ENCODE measurements at regions not wholly inside any gene's neighbourhood (a gene's known extent, or its start where the extent isn't known, plus 50 kb on each side); places are given as distances from the start of the nearest gene placed in this dataset.

DNA sequence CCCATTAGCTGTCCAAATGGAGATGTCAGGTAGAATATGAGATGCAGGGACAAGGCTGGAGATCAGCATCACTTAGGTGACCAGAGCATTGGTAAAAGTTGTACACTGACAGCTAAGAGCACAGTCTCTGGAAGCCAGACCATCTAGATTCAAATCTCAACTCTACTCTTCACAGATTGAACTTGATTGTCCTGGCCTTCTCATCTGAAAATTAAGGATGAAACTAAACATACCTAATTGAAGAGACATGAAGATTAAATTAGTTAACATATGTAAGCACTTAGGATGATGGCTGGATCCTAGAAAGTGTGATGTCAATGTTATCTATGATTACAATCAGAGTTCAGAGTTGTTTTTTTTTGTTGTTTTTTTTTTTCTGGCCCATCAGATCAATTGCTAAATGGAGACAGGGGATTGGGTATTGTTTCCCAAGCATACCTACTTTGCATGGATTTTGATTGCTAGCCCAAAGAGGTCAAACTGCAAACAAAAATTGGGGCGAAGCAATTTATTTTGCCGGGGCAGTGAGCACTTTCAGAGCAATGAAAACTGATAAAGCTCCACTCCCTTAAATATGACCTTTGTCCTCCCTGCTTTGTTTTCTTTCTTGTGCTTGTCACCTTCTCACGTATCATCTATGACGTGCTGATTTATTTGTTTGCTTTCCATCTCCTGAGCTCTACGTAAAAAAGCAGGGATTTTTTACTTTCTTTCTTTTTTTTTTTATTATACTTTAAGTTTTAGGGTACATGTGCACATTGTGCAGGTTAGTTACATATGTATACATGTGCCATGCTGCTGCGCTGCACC, 217.6 kb upstream of the CPHXL start:
- WGBS, 2 donors = 70 to 78% methylated on average over 6 of the region's 6 CpGs
- no peak for DNase-seq (ENCODE audit: low spot score in 2 of 2)
- intact Hi-C loops (cut with DNase I; ENCODE audit: low total_unique reads) = no loop called here
- no peak for TF ChIP-seq POLR2A (IDR thresholded peaks at IDR 0.05)
- TF ChIP-seq, protein P1, sequence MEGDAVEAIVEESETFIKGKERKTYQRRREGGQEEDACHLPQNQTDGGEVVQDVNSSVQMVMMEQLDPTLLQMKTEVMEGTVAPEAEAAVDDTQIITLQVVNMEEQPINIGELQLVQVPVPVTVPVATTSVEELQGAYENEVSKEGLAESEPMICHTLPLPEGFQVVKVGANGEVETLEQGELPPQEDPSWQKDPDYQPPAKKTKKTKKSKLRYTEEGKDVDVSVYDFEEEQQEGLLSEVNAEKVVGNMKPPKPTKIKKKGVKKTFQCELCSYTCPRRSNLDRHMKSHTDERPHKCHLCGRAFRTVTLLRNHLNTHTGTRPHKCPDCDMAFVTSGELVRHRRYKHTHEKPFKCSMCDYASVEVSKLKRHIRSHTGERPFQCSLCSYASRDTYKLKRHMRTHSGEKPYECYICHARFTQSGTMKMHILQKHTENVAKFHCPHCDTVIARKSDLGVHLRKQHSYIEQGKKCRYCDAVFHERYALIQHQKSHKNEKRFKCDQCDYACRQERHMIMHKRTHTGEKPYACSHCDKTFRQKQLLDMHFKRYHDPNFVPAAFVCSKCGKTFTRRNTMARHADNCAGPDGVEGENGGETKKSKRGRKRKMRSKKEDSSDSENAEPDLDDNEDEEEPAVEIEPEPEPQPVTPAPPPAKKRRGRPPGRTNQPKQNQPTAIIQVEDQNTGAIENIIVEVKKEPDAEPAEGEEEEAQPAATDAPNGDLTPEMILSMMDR (IDR thresholded peaks at IDR 0.05) = no peak
- H3K4me3 ChIP-seq (ENCODE audit: low read depth, poor library complexity, severe bottlenecking) = no peak overlapping the region

DNA sequence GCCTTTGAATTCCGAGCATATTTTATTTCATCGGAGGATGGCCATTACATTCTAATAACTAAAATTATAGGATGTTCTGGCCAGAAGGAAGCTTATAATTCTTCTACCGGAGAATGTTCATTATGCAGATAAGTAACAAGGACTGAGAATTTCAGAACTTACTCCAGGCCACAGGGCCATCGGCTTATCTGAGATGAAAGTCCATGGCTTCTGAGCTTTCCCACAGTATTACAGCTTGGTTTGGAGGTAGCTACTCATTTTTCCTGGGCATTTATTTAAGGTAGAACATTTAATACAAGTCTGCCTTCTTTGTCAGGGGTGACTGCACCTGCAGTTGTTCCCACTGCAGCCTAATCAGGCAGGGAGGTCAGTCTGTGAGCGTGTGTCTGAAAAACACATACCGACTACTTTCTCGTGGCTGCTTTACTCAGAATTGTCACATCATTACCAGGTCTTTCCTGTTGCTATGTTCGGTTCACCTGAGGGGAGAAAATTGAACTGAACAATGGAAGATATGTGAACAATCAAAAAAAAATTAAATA, 219.7 kb upstream of the CPHXL start:
- WGBS, 2 donors = 82 to 87% methylated on average over 8 of the region's 8 CpGs
- intact Hi-C loops (cut with DNase I; ENCODE audit: low total_unique reads) = no loop called here
- H3K4me3 ChIP-seq (ENCODE audit: low read depth, poor library complexity, severe bottlenecking) = no peak overlapping the region
- no peak for DNase-seq (ENCODE audit: low spot score in 2 of 2)
- TF ChIP-seq POLR2A (IDR thresholded peaks at IDR 0.05) = no peak
- TF ChIP-seq, protein P1 (IDR thresholded peaks at IDR 0.05) = no peak

DNA sequence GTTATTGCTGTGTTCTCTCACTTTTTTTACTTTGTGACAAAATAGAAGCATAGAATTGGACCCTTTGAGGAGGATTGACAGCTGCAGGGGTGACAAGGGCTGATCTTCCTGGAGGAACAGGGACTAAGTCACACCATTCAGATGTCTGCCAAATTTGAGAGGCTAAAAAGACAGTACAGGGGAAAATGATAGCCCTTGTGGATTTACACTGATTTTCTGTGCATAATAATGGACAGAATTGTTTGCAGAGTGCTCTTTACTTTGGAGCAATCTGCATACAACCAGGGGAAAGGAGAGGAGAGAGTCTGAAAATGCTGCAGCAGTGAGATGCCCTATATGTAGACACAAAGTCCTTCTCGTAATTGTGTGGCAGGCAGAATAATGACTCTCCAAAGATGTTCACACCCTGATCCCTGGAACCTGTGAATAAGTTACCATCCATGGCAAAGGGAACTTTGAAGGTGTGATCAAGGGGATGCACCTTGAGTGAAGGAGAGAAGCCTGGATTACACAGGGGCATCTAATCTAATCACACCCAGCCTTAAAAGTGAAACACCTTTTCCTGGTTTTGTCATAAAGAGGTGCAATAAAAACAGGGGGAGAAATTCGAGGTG, 221.4 kb upstream of the CPHXL start:
- WGBS, 2 donors = 46 to 61% methylated on average over 2 of the region's 2 CpGs
- TF ChIP-seq, protein P1 (IDR thresholded peaks at IDR 0.05) = no peak
- TF ChIP-seq POLR2A (IDR thresholded peaks at IDR 0.05) = no peak
- intact Hi-C loops (cut with DNase I; ENCODE audit: low total_unique reads) = no loop called here
- H3K4me3 ChIP-seq (ENCODE audit: low read depth, poor library complexity, severe bottlenecking) = no peak overlapping the region
- DNase-seq (ENCODE audit: low spot score in 2 of 2) = no peak

DNA sequence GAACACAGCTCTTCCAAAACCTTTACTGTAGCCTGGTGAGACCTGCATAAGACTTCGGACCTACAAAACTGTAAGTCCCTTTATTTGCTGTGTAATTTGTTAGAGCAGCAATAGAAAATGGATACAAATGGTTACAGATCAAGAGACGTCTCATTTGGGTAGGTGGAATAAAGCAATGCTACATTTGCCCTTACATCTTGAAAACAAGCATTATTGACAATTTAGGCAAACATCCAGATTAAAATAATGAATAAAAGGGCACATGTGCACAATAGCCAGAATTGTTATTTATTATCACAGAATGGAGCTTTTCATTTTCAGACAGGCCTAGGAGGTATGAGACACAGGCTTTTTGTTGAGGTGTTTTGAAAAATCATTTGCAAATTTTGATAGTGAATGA, 222.2 kb upstream of the CPHXL start:
- WGBS, 2 donors = 75 to 78% methylated on average over 2 of the region's 2 CpGs
- no peak overlapping the region for H3K4me3 ChIP-seq (ENCODE audit: low read depth, poor library complexity, severe bottlenecking)
- TF ChIP-seq POLR2A (IDR thresholded peaks at IDR 0.05) = no peak
- DNase-seq (ENCODE audit: low spot score in 2 of 2) = no peak
- intact Hi-C loops (cut with DNase I; ENCODE audit: low total_unique reads) = no loop called here

DNA sequence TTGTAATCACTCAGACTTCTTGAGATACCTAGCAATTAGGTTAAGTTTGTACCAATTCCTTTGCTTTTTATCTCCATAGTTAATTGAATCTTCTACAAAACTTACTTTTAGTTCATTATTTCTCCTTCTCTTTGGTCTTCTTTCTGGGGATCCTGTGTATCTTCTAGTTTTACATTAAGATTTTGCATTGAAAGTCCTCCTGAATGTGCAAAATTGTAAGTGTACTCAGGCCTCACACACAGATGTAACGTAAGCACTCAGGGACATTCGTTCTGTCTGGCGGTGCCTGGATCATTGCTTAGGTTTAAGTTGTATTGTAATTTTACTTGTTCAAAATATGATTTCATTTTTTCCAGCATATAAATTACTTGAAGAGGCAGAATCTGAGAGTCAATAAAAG, 222.6 kb upstream of the CPHXL start:
- no peak overlapping the region for H3K4me3 ChIP-seq (ENCODE audit: low read depth, poor library complexity, severe bottlenecking)
- WGBS, 2 donors = 90 to 94% methylated on average over 3 of the region's 3 CpGs
- DNase-seq (ENCODE audit: low spot score in 2 of 2) = no peak
- TF ChIP-seq POLR2A (IDR thresholded peaks at IDR 0.05) = no peak
- TF ChIP-seq, protein P1 (IDR thresholded peaks at IDR 0.05) = no peak
- intact Hi-C loops (cut with DNase I; ENCODE audit: low total_unique reads) = no loop called here

DNA sequence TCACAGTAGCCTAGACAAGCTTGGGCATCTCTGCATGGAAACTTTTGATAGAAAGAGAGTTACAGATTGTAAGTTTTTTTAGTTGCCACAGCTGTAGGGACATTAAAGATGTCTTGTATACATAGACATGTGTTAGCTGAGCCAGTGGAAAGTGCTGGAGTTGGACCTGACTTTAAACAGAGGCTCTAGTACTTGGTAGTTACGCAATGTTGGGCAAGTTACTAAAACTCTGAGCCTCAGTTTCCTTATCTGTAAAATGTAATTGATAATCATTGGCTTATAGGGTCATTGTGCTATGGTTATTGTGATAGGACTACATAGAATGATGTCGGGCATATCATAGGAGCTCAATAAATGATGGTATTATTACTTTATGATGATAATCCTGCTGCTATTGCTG, 225.8 kb upstream of the CPHXL start:
- intact Hi-C loops (cut with DNase I; ENCODE audit: low total_unique reads) = no loop called here
- no peak for DNase-seq (ENCODE audit: low spot score in 2 of 2)
- H3K4me3 ChIP-seq (ENCODE audit: low read depth, poor library complexity, severe bottlenecking) = no peak overlapping the region
- TF ChIP-seq, protein P1 (IDR thresholded peaks at IDR 0.05) = no peak
- no peak for TF ChIP-seq POLR2A (IDR thresholded peaks at IDR 0.05)
- 84 to 87% methylated on average over 2 of the region's 2 CpGs for WGBS, 2 donors
